Gastroesophageal sphincter (tissue), 3 donors: ENCODE measurements at regions not wholly inside any gene's neighbourhood (a gene's known extent, or its start where the extent isn't known, plus 50 kb on each side); places are given as distances from the start of the nearest gene placed in this dataset.

Experiments used
- POLR2A ChIP-seq, 2 donors: fragments of 450-650 bp; IDR thresholded peaks; one replicate each; pipeline ENCODE4 v1.6.1; 2017; ENCODE audit warnings: antibody characterized with exemption in 2 of 2, mild to moderate bottlenecking in 2 of 2, moderate library complexity in 1 of 2
- POLR2AphosphoS5 ChIP-seq: sonication (generic); formaldehyde crosslinking; IDR thresholded peaks from one replicate; pipeline ENCODE4 v1.6.1; 2017; ENCODE audit warnings: antibody characterized with exemption
- TF ChIP-seq, protein P1 (sequence below), 4 experiments: fragments of 200-600 bp in 2 of 4; fragments of 450-650 bp in 2 of 4; sonication (generic) in 1 of 4; IDR thresholded peaks; one replicate each; pipeline ENCODE4 v1.5.1; 2017 to 2019; ENCODE audit warnings: antibody characterized with exemption in 4 of 4, mild to moderate bottlenecking in 2 of 4, moderate library complexity in 2 of 4

DNA sequence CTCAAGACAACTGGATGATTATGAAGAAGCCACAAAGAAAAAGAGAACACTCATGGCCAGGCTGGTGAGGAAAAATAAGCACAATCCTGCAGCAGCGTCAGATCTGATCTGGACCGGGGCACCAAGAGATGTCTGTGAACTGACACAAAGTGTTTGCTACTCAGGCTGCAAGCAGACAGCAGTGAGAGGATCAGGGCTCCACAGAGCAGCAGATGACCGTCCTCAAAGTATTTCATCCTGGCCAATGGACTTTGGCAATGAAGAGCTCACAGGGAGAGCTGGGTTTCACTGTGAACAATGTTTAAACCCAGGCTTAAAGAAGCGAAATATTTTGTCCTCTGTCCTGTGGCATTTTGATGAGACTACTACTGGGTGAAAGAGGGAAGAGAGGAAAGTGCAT is 299.2 kb downstream of the GPATCH2 start:
- TF ChIP-seq, protein P1, sequence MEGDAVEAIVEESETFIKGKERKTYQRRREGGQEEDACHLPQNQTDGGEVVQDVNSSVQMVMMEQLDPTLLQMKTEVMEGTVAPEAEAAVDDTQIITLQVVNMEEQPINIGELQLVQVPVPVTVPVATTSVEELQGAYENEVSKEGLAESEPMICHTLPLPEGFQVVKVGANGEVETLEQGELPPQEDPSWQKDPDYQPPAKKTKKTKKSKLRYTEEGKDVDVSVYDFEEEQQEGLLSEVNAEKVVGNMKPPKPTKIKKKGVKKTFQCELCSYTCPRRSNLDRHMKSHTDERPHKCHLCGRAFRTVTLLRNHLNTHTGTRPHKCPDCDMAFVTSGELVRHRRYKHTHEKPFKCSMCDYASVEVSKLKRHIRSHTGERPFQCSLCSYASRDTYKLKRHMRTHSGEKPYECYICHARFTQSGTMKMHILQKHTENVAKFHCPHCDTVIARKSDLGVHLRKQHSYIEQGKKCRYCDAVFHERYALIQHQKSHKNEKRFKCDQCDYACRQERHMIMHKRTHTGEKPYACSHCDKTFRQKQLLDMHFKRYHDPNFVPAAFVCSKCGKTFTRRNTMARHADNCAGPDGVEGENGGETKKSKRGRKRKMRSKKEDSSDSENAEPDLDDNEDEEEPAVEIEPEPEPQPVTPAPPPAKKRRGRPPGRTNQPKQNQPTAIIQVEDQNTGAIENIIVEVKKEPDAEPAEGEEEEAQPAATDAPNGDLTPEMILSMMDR (IDR thresholded peaks at IDR 0.05): no peak
- TF ChIP-seq POLR2AphosphoS5 (no peak), POLR2A (IDR thresholded peaks at IDR 0.05) (no peak)
